Activated CD8-positive, alpha-beta memory T cell treated with anti-CD3 and anti-CD28 coated beads for 36 hours (primary cell): ENCODE measurements at regions not wholly inside any gene's neighbourhood (a gene's known extent, or its start where the extent isn't known, plus 50 kb on each side); places are given as distances from the start of the nearest gene placed in this dataset.
"Not testable (repeated sequence)": the region's sequence is repeated elsewhere in the genome, so short reads cannot be mapped to it uniquely, and the experiment has no call there.

Experiments used
- CTCF ChIA-PET: fragments of 350-600 bp; sonication (Branson Sonifier 250); formaldehyde crosslinking; loops from one replicate; lab custom pipeline; 2021; ENCODE audit warnings: antibody characterized with exemption; lab: Charles Lee
- POLR2A ChIA-PET: fragments of 350-600 bp; sonication (Branson Sonifier 250); formaldehyde crosslinking; loops from one replicate; lab custom pipeline; 2021; ENCODE audit warnings: antibody characterized with exemption; lab: Charles Lee

GRCh38 chrY:7433817-7434809, 522.6 kb upstream of the AMELY start:
- POLR2A ChIA-PET, result no interaction called here

GRCh38 chrY:7419165-7419564, 507.6 kb upstream of the AMELY start:
- CTCF ChIA-PET, result interaction anchor here (1.8 kb wide), 1 partner anchor 13 kb away, joined by 3 read pairs; no protein-coding TSS in a partner anchor

More at GRCh38 chrY:7433817-7434809, 522.6 kb upstream of the AMELY start:
- CTCF ChIA-PET, result no interaction called here

GRCh38 chrY:7417946-7418345, 506.4 kb upstream of the AMELY start:
- ChIA-PET CTCF (no interaction called here), POLR2A (no interaction called here)

More at GRCh38 chrY:7419165-7419564, 507.6 kb upstream of the AMELY start:
- POLR2A ChIA-PET, result no interaction called here

GRCh38 chrY:7416406-7416805, 504.9 kb upstream of the AMELY start:
- ChIA-PET CTCF (no interaction called here), POLR2A (no interaction called here)

GRCh38 chrY:7415157-7415633, 503.6 kb upstream of the AMELY start:
- ChIA-PET CTCF (no interaction called here), POLR2A (no interaction called here)

GRCh38 chrY:7390056-7390455, 478.5 kb upstream of the AMELY start:
- POLR2A ChIA-PET, result no interaction called here
- CTCF ChIA-PET, result no interaction called here

- POLR2A ChIA-PET, result no interaction called here
- CTCF ChIA-PET, result no interaction called here
These were observed 471.4 kb upstream of the AMELY start for GRCh38 chrY:7382988-7383387.

GRCh38 chrY:7377091-7377490, 465.5 kb upstream of the AMELY start:
- ChIA-PET POLR2A (no interaction called here), CTCF (no interaction called here)

GRCh38 chrY:7374485-7374884, 462.9 kb upstream of the AMELY start:
- POLR2A ChIA-PET, CTCF ChIA-PET: not testable (repeated sequence)

- CTCF ChIA-PET, POLR2A ChIA-PET: not testable (repeated sequence)
These were observed 460.4 kb upstream of the AMELY start for GRCh38 chrY:7371953-7372352.

- CTCF ChIA-PET, result not testable (repeated sequence)
These were observed 459.5 kb upstream of the AMELY start for GRCh38 chrY:7371026-7371425.

GRCh38 chrY:7359520-7359919, 448.0 kb upstream of the AMELY start:
- ChIA-PET CTCF (no interaction called here), POLR2A (no interaction called here)

More at GRCh38 chrY:7371026-7371425, 459.5 kb upstream of the AMELY start:
- POLR2A ChIA-PET, result not testable (repeated sequence)

GRCh38 chrY:7358103-7358752, 446.7 kb upstream of the AMELY start:
- CTCF ChIA-PET, result no interaction called here
- POLR2A ChIA-PET, result no interaction called here

GRCh38 chrY:7355891-7356290, 444.3 kb upstream of the AMELY start:
- CTCF ChIA-PET, POLR2A ChIA-PET: not testable (repeated sequence)

- CTCF ChIA-PET, result interaction anchor here (1.0 kb wide), 1 partner anchor 23 kb away, joined by 3 read pairs; no protein-coding TSS in a partner anchor
- POLR2A ChIA-PET, result no interaction called here
These were observed 433.1 kb upstream of the AMELY start for GRCh38 chrY:7344661-7345060.

- ChIA-PET POLR2A (no interaction called here), CTCF (no interaction called here)
These were observed 431.7 kb upstream of the AMELY start for GRCh38 chrY:7343261-7343660.

- POLR2A ChIA-PET, CTCF ChIA-PET: not testable (repeated sequence)
These were observed 431.2 kb upstream of the AMELY start for GRCh38 chrY:7342732-7343131.

GRCh38 chrY:7339391-7340087, 428.0 kb upstream of the AMELY start:
- ChIA-PET POLR2A (no interaction called here), CTCF (interaction anchor here (1.2 kb wide), 1 partner anchor 14 kb away, joined by 3 read pairs; no protein-coding TSS in a partner anchor)

- ChIA-PET CTCF (no interaction called here), POLR2A (no interaction called here)
These were observed 424.7 kb upstream of the AMELY start for GRCh38 chrY:7336023-7336873.
